ENCODE measurements at regions not wholly inside any gene's neighbourhood (a gene's known extent, or its start where the extent isn't known, plus 50 kb on each side); places are given as distances from the start of the nearest gene placed in this dataset.

DNA sequence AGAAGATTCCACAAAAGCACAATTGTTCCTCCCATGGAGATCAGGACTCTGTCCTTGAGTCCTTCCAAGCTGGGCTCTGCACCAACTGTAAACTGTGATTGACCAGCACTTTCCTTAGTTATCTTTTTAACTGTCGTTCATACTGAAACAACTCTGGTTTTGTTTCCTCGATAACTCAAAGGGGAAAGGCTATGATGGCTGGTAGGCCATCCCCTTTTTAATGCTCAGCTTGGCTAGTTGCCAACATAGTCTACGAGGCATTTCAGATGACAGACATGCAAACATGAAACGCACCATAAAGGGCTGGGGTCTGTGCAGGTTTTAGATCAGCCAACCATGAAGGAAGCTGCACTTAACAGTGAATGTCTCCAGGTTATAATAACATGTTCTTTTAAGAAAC is 497.1 kb upstream of the ARID1B start:
- H3K36me3 ChIP-seq (ENCODE audit: control insufficient read depth, insufficient read depth, low read length), result no peaks in the 10 kb centered on the region
- no peaks in the 10 kb centered on the region for H3K27me3 ChIP-seq (ENCODE audit: control insufficient read depth, insufficient read depth, low read length)
- CTCF ChIA-PET, result no interaction called here
- H3K4me3 ChIP-seq (ENCODE audit: low read depth, low read length), result no peak overlapping the region
- POLR2A ChIA-PET, result no interaction called here
- DNase-seq (ENCODE audit: low read depth), result no peak
- TF ChIP-seq, protein P1, sequence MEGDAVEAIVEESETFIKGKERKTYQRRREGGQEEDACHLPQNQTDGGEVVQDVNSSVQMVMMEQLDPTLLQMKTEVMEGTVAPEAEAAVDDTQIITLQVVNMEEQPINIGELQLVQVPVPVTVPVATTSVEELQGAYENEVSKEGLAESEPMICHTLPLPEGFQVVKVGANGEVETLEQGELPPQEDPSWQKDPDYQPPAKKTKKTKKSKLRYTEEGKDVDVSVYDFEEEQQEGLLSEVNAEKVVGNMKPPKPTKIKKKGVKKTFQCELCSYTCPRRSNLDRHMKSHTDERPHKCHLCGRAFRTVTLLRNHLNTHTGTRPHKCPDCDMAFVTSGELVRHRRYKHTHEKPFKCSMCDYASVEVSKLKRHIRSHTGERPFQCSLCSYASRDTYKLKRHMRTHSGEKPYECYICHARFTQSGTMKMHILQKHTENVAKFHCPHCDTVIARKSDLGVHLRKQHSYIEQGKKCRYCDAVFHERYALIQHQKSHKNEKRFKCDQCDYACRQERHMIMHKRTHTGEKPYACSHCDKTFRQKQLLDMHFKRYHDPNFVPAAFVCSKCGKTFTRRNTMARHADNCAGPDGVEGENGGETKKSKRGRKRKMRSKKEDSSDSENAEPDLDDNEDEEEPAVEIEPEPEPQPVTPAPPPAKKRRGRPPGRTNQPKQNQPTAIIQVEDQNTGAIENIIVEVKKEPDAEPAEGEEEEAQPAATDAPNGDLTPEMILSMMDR (IDR thresholded peaks at IDR 0.05; ENCODE audit: insufficient read depth, low read depth, low read length), result no peak

DNA sequence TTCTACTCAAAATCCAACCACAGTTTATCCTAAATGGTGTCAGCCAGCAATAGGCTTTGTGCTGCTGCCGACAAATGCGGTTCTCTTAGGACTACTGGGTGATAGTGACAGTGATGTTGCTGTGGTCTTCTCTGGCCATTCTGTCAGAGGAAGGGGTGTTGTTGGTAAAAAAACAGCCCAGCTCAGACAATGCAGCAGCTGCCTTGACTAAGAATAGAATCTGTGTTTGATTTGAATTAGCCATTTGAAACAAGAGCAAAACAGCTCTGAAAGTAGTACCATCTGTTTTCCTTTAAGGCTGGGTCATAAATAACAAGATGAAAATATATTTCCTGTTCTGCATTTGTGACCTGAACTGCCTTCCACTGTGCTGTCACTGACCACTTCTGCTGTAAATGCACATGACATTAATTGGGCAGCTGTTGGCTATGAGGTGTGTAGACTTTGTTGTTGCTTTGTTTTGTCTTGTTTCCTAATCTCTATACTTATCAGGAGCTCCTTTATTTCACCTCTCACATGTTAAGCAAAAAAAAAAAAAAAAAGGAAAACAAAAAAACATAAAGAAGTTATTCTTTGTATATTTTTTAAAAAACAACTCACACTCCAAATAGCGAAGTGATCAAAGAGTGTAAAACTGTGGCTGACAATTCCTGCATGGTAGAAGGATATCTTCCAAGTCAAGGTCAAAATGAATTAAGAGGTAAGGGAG is 497.8 kb upstream of the ARID1B start:
- CTCF ChIA-PET, result no interaction called here
- H3K36me3 ChIP-seq (ENCODE audit: control insufficient read depth, insufficient read depth, low read length), result no peaks in the 10 kb centered on the region
- DNase-seq (ENCODE audit: low read depth), result peak; percentile 0
- POLR2A ChIA-PET, result no interaction called here
- TF ChIP-seq, protein P1 (IDR thresholded peaks at IDR 0.05; ENCODE audit: insufficient read depth, low read depth, low read length), result no peak
- H3K27me3 ChIP-seq (ENCODE audit: control insufficient read depth, insufficient read depth, low read length), result no peaks in the 10 kb centered on the region
- H3K4me3 ChIP-seq (ENCODE audit: low read depth, low read length), result no peak overlapping the region

DNA sequence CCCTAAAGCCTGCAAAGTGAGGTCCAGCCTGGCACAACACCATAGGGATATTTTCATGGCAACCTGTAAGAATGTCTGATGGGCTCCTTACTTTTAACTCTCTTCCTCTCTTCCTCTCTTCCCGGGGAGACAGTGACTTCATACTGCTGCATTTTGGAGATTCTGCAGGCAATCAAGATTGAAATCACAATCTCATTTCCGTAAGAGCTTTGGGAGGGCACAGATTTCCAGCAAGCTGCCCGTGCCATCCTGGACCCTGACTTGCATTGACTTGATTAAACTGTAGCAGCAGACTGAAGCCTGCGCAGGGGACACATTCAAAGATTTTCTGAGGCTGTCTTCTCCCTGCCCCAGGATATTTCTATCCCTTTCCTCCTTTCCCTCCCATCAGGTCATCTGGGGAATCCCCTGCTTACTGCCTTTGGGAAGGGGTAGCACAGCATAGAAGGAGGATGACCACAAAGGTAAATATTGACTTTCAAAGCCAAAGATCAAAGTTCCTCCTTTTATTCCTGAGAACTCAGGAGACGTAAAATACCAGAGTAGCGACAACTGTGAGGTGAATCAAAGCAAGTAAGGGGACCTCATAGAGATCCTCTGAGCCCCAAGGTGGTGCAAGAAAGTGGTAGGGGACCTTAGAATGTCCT is 504.0 kb upstream of the ARID1B start:
- Histone ChIP-seq H3K36me3 (ENCODE audit: control insufficient read depth, insufficient read depth, low read length) (no peaks in the 10 kb centered on the region), H3K27me3 (ENCODE audit: control insufficient read depth, insufficient read depth, low read length) (no peaks in the 10 kb centered on the region), H3K4me3 (ENCODE audit: low read depth, low read length) (no peak overlapping the region)
- no peak for DNase-seq (ENCODE audit: low read depth)
- CTCF ChIA-PET, result no interaction called here
- POLR2A ChIA-PET, result no interaction called here
- TF ChIP-seq, protein P1 (IDR thresholded peaks at IDR 0.05; ENCODE audit: insufficient read depth, low read depth, low read length), result no peak

DNA sequence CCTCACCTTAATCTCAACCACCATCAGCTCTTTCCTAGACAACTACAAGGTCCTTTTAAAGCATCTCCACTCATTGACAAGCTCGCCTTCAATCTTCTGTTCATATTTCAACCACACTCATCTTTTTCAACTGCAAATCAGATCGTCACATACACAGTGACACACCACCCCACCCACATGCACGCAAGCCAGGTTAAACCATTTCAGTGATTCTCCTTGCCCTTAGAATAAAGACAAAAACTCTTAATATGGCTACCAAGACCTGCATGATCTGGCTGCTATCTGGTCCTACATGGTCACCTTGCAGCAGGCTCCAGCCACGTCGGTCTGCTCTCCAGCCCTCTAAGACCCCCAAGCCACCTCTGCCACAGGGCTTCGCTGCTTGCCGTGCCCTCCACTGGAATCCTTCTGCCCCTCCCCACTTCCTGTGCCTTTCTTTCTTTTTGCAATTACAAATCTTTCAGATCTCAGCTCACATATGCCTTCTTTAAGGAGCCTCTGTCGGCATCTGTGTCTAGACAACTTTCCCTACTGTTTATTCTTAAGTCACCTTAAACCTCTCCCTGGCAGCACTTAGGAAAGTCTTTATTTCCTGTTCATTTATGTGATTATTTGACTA is 507.3 kb upstream of the ARID1B start:
- no peaks in the 10 kb centered on the region for H3K36me3 ChIP-seq (ENCODE audit: control insufficient read depth, insufficient read depth, low read length)
- TF ChIP-seq, protein P1 (IDR thresholded peaks at IDR 0.05; ENCODE audit: insufficient read depth, low read depth, low read length), result no peak
- ChIA-PET POLR2A (no interaction called here), CTCF (no interaction called here)
- H3K27me3 ChIP-seq (ENCODE audit: control insufficient read depth, insufficient read depth, low read length), result no peaks in the 10 kb centered on the region
- no peak for DNase-seq (ENCODE audit: low read depth)
- no peak overlapping the region for H3K4me3 ChIP-seq (ENCODE audit: low read depth, low read length)

DNA sequence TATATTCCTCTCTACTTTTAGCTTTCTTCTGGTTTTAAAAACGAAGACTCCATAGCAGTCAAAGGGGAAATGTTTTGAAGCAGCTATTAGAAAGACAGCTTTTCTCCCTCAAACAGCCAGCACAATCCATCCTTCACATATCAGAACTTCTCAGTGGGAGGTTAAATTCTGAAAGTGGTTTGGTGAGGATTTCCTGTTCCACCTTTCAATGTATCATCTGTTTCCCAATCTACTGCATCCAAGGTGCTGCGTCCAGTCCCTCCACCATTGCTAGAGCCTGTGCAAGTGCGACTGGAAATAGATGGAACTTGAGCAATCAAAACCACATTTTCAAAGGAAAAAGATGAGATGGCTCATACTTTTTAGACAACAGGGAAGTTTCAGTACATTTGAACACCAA is 508.3 kb upstream of the ARID1B start:
- POLR2A ChIA-PET, result no interaction called here

More for the DNA sequence above, 508.3 kb upstream of the ARID1B start:
- H3K27me3 ChIP-seq (ENCODE audit: control insufficient read depth, insufficient read depth, low read length), result no peaks in the 10 kb centered on the region
- no peak overlapping the region for H3K4me3 ChIP-seq (ENCODE audit: low read depth, low read length)
- CTCF ChIA-PET, result no interaction called here
- H3K36me3 ChIP-seq (ENCODE audit: control insufficient read depth, insufficient read depth, low read length), result no peaks in the 10 kb centered on the region
- TF ChIP-seq, protein P1 (IDR thresholded peaks at IDR 0.05; ENCODE audit: insufficient read depth, low read depth, low read length), result no peak
- no peak for DNase-seq (ENCODE audit: low read depth)
